HG03575 (cell line): ENCODE measurements at regions not wholly inside any gene's neighbourhood (a gene's known extent, or its start where the extent isn't known, plus 50 kb on each side); places are given as distances from the start of the nearest gene placed in this dataset.
"Not testable (repeated sequence)": the region's sequence is repeated elsewhere in the genome, so short reads cannot be mapped to it uniquely, and the experiment has no call there.

ENCODE experiments used
- ATAC-seq: cut with Tn5 transposase; IDR thresholded peaks from one replicate; pipeline ENCODE4 v1.9.1; 2021; ENCODE audit not compliant: unreplicated experiment, insufficient number of reproducible peaks, low FRiP score; ENCODE audit errors: extremely low read depth

DNA sequence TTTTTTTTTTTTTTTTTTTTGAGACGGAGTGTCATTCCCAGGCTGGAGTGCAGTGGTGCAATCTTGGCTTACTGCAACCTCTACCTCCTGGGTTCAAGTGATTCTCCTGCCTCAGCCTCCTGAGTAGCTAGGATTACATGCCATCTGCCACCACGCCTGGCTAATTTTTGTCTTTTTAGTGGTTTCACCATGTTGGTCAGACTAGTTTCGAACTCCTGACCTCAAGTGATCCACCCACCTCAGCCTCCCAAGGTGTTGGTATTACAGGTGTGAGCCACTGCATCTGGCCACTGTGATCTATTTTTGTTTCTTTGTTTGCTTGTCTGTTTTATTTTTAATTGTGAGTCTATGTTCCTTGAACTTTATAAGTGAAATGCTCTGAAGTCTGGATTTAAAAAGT is 646.8 kb upstream of the RGS18 start:
- ATAC-seq: not testable (repeated sequence)

DNA sequence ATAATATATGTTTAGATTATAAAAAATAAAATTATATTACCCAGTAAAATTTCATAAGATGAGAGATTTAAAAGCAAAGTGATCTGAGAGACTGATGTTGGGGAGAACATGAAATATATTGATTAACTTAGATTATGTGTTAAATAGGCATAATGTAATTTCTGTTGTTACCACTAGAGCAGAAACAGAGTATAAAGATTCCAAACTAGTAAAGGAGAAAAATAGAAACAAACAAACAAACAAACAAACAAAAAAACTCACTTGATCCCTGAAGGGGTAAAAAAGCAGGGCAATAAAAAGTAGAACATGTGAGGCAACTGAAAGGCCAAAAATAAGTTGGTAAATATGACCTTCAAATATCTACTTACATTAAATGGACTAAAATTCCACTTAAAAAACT is 640.4 kb upstream of the RGS18 start:
- no peak for ATAC-seq

DNA sequence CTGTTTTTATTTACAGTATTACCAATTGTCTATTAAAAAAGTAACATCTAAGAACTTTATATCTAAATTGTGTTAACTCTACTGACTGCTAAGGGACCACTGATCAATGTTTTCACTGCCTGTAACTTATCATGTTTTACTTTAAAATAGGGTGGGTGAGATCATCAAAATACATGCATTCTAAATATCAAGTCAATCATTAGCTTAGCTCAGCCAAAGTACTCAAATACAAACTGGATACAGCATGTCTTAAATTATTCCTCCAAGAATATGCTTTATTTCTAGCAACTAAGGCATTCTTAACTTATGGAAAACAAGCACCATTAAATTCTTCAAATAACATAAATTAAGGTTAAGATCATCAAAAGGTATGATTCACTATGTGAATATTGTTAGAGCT is 638.7 kb upstream of the RGS18 start:
- ATAC-seq: no peak

DNA sequence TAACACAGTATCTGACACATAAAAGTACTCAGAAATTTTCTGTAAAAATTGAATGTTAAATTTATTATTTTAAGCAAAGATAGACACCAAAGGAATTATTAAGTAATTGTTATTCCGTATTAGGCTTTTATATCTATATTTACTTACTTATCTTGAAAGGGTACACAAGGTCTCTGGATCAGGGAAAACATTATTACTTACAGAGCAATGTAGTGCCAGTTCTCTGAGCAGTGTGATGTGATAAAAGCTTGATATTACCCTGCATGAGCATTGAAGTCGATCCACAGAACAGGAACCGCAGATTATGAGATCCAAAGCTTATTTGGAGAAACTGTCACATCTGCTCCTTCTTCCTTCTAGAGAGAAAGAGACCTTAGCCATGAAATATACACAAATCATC is 637.9 kb upstream of the RGS18 start:
- no peak for ATAC-seq

DNA sequence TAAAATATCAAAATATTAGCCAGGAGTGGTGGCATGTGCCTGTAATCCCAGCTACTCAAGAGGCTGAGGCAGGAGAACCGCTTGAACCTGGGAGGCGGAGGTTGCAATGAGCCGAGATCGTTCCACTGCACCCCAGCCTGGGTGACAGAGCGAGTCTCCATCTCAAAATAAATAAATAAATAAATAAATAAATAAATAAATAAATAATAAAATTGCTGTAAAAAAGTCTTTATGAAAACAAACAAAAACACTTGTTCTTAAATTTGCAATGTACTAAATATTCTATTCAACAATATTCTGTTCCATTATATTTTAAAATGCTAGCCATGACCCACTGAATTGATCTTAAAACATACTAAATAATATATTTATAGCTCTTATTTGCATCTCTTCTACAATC is 632.3 kb upstream of the RGS18 start:
- not testable (repeated sequence) for ATAC-seq

DNA sequence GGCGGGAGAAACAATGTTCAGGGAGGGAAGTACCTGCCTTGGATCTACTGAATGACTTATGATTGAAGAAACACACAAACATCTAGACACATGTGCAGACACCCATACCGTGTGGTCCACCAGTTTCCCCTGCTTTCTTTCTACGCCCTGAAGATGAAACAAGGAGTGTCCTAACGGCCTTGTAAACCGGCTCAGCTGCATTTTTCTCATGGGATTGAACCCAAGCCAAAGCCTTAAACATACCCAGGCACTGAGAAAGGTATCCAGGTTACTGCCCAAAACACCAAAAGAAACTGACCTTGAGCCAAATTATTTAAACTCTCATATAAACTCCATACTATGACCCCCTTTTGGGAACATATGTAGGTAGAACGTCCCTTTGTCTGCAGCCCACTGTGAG is 630.0 kb upstream of the RGS18 start:
- ATAC-seq: no peak

DNA sequence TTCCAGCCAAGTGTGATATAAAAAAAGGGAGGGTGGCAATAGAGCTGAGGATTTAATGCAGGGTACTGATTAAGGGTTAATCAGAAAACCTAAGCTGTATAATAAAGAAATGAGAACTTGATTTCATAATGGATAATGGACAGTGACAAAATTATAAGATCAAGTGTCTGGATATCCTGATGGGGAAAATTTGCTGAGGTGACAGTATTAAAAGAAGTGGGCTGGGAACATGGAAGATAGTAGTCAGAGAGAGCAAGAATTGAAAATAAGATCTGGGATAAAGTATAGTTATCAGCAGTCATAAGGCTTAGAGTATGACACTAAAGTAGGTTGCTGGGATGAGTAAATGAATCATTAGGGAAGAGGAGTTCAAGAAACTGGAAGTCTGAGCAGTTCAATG is 627.3 kb upstream of the RGS18 start:
- ATAC-seq: no peak

DNA sequence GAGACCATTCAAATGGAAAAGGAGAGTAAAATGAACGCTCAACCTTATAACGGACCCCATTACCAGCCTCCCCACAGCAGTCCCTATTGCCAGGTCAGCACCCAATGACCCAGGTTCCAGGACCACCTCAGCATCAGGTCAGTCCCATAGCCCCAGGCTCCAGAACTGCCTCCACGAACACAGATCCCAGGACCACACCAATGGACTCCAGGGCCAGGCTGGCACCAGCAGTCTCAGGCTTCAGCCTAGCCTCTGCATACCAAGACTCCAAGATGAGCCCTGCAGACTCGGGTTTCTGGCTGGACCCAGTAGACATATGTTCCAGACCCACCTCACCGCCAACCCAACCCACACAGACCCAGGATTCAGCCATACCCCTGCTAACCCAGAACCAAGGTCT is 625.0 kb upstream of the RGS18 start:
- ATAC-seq: no peak

DNA sequence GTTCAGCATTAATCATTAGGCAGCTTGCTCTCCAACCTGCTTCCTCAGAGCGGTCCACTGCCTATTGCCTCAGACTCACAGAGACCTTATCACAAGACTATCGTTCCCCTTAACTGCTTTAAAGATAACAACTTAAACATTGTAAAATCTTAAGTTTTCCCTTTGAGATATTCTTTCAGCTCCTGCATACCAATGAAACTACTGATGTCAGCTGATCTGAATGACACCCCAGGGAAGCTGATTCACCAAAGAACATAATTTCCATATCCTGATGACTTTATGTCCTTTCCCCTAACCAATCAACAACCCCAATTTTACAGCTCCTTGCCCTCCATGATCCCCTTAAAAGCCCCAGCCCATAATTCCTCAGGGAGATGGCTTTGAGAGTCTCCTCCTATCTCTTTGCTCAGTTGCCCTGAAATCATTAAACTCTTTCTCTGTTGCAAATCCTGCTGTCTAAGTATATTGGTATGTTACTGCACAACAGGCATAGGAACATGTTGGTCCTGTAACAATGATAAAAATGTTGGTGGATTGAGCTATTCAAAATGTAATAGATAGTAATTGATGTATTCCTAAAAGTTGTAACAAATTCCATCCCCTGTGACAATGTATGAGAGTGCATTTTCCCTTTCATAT is 621.4 kb upstream of the RGS18 start:
- no peak for ATAC-seq

DNA sequence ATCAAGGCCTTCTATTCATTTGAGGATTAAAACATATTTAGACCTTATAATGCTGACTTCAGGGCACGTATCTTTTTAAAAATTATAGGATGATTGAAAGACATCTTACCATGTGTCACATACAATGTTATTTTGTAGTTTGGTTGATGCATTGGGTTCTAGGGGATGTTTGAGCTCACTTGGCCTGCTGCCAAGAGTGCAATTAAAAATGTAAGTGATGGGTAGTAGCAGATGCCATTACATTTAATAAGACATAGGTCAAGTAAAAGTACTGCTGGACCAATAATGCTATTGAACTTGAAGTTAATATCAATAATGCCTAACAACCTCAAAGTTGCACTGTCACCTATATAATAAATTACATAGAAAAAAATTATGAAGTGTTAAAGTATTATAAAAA is 616.5 kb upstream of the RGS18 start:
- ATAC-seq: no peak

DNA sequence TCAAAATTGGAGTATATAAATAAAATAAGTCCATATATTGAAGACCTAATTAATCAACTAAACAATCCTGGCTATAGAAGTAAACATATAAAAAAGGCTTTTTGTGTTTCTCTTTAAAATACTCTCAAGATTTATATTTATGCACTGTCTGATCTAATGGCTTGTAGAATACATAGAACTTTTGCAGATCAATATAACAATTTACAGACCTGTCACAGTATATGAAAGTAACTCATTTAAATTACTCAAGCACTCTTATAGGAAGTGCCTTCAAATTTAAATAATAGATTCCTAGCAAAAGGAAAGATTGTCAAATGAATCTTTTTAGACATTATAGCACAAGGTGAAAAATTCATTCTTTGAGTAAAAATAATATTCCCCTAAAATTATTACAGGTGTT is 615.8 kb upstream of the RGS18 start:
- ATAC-seq: no peak

DNA sequence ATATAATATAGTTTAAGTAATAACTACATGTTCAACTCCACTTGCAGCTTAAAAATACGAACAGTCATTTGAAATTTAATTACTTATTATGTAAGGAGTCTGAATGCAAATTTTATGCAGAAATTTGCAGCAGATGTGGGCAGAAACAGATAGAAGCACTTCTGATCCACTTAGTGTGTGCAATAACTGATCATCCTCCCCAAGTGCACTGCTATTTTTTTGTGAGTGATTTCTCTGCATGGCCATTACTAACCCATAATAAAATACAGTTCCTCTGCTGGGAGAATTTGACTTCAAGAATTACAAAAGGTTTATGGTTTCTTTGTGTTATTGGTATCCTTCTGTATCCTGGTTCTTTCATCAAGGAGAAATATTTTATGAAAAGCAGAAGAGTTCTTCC is 611.5 kb upstream of the RGS18 start:
- ATAC-seq: no peak

DNA sequence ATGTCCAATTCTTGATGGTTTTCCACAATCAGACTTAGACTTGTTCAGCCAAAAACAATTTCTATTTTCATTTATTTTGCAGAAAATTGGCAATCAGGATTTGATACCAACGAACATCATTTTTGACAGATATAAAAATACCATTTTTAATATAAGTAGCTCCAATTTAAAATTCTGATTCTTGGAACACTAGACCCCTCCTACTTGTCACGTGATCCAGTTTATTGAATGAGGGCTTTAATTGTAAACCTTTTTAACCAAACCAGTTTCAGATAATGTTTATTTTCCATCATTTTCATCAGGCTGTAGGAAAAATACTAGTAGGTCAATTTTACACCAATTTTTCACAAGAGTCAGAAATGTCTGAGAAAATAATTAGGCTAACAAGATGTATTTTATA is 607.2 kb upstream of the RGS18 start:
- ATAC-seq: no peak

DNA sequence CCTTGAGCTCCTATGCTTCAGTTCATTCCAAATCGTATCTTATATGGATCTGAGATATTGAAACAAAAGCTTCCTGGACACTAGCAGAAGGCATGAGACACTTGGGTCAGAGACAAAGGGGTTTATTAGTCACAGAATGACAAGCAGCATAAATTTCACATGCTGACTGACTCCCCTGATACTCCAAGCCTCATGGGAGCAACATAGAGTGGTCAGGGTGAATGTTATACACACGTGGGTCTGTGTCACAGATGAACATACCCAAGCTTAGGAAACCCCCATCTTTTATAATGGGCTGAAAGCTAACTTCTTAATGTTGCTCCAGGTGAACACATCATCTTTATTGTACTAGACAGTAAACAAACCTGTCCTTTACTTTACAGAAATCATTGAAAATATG is 599.9 kb upstream of the RGS18 start:
- ATAC-seq: no peak

DNA sequence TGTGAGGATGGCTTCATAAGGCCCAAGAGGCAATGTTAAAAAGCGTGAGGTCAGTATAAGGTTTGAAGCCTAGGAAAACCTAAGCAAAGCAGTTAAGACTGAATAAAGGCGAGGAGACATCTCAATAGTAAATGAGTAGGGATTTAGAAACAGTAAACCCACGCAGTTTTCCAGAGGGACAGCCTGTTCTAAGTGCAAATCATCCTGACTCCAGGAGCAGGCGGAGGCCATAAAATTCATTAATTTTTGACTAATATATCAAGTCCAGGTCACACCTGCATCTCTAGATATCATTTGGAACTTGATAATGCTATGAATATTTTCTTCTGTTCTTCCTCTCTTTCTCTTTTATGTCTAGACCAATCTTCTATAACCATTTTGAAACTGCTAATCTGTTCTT is 597.0 kb upstream of the RGS18 start:
- no peak for ATAC-seq

DNA sequence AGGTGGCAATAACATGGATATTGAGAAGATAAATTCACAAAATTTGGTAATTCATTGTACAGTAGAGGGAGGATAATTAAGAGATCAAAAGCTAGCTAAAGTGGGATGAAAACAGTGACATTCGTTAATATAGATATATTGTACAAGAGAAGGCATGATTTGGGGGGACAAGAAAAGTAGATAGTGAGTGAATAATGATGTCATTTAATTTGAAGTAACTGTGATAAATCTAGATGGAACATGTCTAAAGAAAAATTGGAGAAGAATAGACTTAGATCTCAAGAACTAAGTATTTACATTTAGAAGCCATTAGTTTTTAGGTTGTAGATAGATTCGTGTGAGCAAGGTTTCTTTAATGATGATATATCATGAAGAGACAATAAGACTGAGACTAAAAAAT is 594.0 kb upstream of the RGS18 start:
- ATAC-seq: no peak

DNA sequence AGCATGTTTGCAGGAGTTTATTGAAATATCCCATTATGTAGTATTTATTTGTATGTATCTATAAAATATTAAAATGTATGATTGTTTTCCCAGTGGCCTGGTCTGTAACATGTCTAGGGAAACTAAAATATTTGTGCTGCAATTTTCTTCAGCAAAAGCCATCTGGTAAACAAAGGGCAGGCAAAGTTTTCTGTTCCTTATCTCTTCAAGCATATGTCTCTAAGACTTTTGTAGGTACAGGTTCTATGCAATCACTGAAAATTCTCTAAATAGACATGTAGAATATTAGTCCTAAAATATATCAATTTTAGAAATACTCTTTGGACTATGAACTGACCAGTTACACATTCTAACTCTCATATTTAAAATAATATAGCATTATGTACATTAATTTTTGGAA is 585.8 kb upstream of the RGS18 start:
- no peak for ATAC-seq

DNA sequence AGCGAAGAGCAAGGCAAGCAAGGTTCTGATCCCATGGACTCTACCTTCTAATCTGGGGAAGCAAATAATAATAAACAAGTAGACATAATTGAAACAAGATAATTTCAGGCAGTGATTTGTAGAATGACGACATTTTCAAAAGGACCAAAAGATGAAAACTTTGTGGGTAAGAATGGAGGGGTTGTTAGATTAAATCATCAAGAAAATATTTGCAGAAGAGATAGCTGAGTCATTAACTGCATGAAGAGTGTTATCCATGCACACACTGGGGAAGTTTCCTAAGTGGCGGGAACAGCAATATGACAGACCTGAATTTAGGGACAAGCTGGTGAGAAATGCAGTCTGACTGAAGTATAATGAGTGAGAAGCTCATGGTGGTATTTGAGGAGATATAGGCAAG is 583.1 kb upstream of the RGS18 start:
- no peak for ATAC-seq

DNA sequence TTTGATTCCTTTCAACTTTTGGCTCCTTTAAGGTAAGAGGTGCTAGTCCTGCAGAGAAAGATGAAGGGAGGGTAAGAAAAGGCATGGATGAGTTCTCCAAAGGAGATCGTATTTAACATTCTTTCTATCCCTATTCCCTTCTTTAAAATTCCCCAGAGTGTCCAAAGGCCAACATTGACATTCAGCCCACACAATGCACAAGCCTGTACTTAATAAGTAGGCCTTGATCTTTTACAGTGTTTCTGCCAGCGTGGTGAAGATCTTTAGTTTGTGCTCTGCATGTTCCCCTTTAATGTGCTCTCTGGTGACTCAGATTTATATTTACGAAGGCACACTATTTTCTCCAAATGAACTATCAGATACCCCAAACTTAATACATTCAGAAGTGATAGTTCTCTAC is 582.5 kb upstream of the RGS18 start:
- no peak for ATAC-seq

DNA sequence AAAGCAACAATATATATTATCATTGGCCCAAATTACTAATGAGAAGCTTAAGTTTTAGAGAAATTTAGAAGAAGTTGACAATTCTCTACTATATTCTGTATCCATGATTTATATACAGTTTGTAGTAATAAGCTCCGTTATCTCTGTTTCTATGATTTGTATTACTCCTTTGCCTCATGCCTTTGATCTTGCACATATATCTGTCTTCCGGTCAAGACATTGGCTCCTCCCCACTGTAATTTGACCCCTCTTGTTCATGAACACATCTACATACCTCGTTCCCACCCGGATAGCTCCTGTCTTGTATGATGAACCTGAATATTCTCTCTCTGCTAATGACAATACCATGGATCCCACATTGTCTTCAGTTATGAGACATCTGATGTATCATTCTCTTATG is 581.0 kb upstream of the RGS18 start:
- no peak for ATAC-seq

DNA sequence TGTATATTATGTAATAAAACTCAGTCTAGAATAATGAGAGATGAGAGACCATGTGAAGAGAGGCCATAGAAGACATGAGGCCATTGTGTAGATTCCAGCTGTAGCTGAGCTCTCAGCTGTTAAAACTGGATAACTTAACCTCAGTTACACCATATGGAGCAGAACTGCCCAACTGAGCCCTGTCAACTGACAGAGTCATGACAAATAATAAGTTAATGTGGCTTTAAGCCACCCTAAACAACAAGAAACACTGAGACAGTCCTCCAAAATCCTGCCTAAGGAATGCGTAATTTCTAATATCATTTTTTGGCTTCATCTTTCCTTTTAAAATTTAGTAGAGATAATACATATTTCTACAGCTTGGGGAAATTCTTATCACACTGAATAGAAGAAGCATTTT is 580.0 kb upstream of the RGS18 start:
- no peak for ATAC-seq

DNA sequence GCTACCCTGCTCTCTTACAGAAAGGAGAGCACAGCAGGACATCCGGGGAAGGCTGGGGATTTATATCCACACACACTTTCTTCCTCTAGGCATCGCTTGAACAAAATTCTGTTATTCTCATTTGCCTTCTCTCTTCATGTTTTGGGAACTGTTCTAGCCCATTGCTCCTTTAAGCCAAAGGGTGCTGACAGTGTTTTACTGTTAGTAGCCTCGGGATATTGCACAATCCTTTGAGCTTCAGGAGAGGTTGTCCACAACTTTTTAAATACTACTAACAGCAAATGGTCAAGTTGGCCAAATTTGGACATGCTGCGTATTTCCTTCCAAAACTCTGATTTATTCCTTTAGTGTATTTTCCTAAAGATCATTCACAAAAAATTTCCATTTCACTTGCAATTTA is 579.2 kb upstream of the RGS18 start:
- ATAC-seq: no peak
